SW 1271 (cell line): ENCODE measurements at regions not wholly inside any gene's neighbourhood (a gene's known extent, or its start where the extent isn't known, plus 50 kb on each side); places are given as distances from the start of the nearest gene placed in this dataset.
A peak's percentile ranks its signal among the peaks of the same experiment; 100 is the strongest.

Source experiments
- DNase-seq, 2 experiments: peaks; one replicate each; lab custom pipeline; 2025; lab: John Stamatoyannopoulos, UW

GRCh38 chr2:137824501-137824900, 139.8 kb upstream of the HNMT start:
- no peak for DNase-seq

GRCh38 chr2:137826373-137827372, 137.6 kb upstream of the HNMT start:
- no peak for DNase-seq

- no peak for DNase-seq
These were observed 135.6 kb upstream of the HNMT start for GRCh38 chr2:137828624-137829023.

- DNase-seq = no peak
These were observed 135.0 kb upstream of the HNMT start for GRCh38 chr2:137829251-137829650.

GRCh38 chr2:137834760-137835379, 129.4 kb upstream of the HNMT start:
- DNase-seq = no peak

GRCh38 chr2:137836671-137837070, 127.6 kb upstream of the HNMT start:
- no peak for DNase-seq

GRCh38 chr2:137837830-137838229, 126.4 kb upstream of the HNMT start:
- DNase-seq = no peak

GRCh38 chr2:137838255-137839092, 125.8 kb upstream of the HNMT start:
- peak in 1 of 2 experiments; percentile 53 for DNase-seq

- DNase-seq = no peak
These were observed 121.8 kb upstream of the HNMT start for GRCh38 chr2:137842430-137842829.

GRCh38 chr2:137842952-137843351, 121.3 kb upstream of the HNMT start:
- no peak for DNase-seq

GRCh38 chr2:137845422-137845821, 118.9 kb upstream of the HNMT start:
- no peak for DNase-seq

GRCh38 chr2:137846993-137847392, 117.3 kb upstream of the HNMT start:
- DNase-seq = no peak

- DNase-seq = no peak
These were observed 116.8 kb upstream of the HNMT start for GRCh38 chr2:137847443-137847842.

GRCh38 chr2:137857881-137858280, 106.4 kb upstream of the HNMT start:
- DNase-seq = no peak

- DNase-seq = no peak
These were observed 101.6 kb upstream of the HNMT start for GRCh38 chr2:137862651-137863050.

- peak in 1 of 2 experiments; percentile 37 for DNase-seq
These were observed 98.2 kb upstream of the HNMT start for GRCh38 chr2:137865954-137866540.

GRCh38 chr2:137870682-137871081, 93.6 kb upstream of the HNMT start:
- no peak for DNase-seq

- DNase-seq = no peak
These were observed 91.7 kb upstream of the HNMT start for GRCh38 chr2:137872577-137872976.

- DNase-seq = no peak
These were observed 90.6 kb upstream of the HNMT start for GRCh38 chr2:137873536-137874244.

GRCh38 chr2:137879121-137879520, 85.2 kb upstream of the HNMT start:
- DNase-seq = no peak

GRCh38 chr2:137881711-137882110, 82.6 kb upstream of the HNMT start:
- no peak for DNase-seq
